NCI-H1105 treated with DMSO at 0.1 percent for 48 hours (cell line): ENCODE measurements at regions not wholly inside any gene's neighbourhood (a gene's known extent, or its start where the extent isn't known, plus 50 kb on each side); places are given as distances from the start of the nearest gene placed in this dataset.

ENCODE experiments used
- DNase-seq: peaks from one replicate; lab custom pipeline; 2025; lab: John Stamatoyannopoulos, UW

- DNase-seq, result no peak
Observed at GRCh38 chr13:22226086-22226485, 555.2 kb downstream of the FGF9 start.

- DNase-seq, result no peak
Observed at GRCh38 chr13:22227895-22228294, 557.0 kb downstream of the FGF9 start.

GRCh38 chr13:22229916-22230315 lies 559.0 kb downstream of the FGF9 start:
- no peak for DNase-seq

GRCh38 chr13:22232186-22232585 lies 561.3 kb downstream of the FGF9 start:
- DNase-seq, result no peak

- peak; percentile 30 for DNase-seq
Observed at GRCh38 chr13:22235285-22235949, 564.5 kb downstream of the FGF9 start.

- no peak for DNase-seq
Observed at GRCh38 chr13:22235950-22236290, 565.0 kb downstream of the FGF9 start.

GRCh38 chr13:22238269-22238668 lies 567.4 kb downstream of the FGF9 start:
- no peak for DNase-seq

GRCh38 chr13:22240716-22241115 lies 569.8 kb downstream of the FGF9 start:
- no peak for DNase-seq

GRCh38 chr13:22243469-22244163 lies 572.7 kb downstream of the FGF9 start:
- DNase-seq, result no peak

- no peak for DNase-seq
Observed at GRCh38 chr13:22252281-22252830, 581.5 kb downstream of the FGF9 start.

GRCh38 chr13:22253107-22253506 lies 582.2 kb downstream of the FGF9 start:
- DNase-seq, result no peak

GRCh38 chr13:22256111-22256639 lies 585.3 kb downstream of the FGF9 start:
- DNase-seq, result no peak

- DNase-seq, result no peak
Observed at GRCh38 chr13:22262001-22262885, 591.4 kb downstream of the FGF9 start.

- DNase-seq, result no peak
Observed at GRCh38 chr13:22263185-22263584, 592.3 kb downstream of the FGF9 start.

GRCh38 chr13:22265563-22265962 lies 594.7 kb downstream of the FGF9 start:
- DNase-seq, result no peak

- no peak for DNase-seq
Observed at GRCh38 chr13:22270881-22271280, 600.0 kb downstream of the FGF9 start.

GRCh38 chr13:22271903-22272302 lies 601.0 kb downstream of the FGF9 start:
- DNase-seq, result no peak

- DNase-seq, result no peak
Observed at GRCh38 chr13:22275393-22275792, 604.5 kb downstream of the FGF9 start.

- DNase-seq, result no peak
Observed at GRCh38 chr13:22276616-22277015, 605.7 kb downstream of the FGF9 start.

- peak; percentile 47 for DNase-seq
Observed at GRCh38 chr13:22278336-22278929, 607.6 kb downstream of the FGF9 start.

- DNase-seq, result no peak
Observed at GRCh38 chr13:22285867-22286266, 615.0 kb downstream of the FGF9 start.

GRCh38 chr13:22286338-22286737 lies 615.5 kb downstream of the FGF9 start:
- DNase-seq, result no peak
